OCI-LY1 (cell line): ENCODE measurements at regions not wholly inside any gene's neighbourhood (a gene's known extent, or its start where the extent isn't known, plus 50 kb on each side); places are given as distances from the start of the nearest gene placed in this dataset.

ENCODE experiments used
- H2AFZ ChIP-seq: fragments of 200-600 bp; sonication (generic), shearing (Covaris generic); 2 replicates; pipeline ENCODE4 v1.6.0; 2014; ENCODE audit warnings: antibody characterized with exemption, mild to moderate bottlenecking, low read length
- H3F3A ChIP-seq: fragments of 200-600 bp; sonication (generic), shearing (Covaris generic); 2 replicates; pipeline ENCODE4 v1.6.0; 2014; ENCODE audit warnings: mild to moderate bottlenecking, antibody characterized with exemption, low read length, moderate library complexity; ENCODE audit not compliant: insufficient read depth
- H3K27ac ChIP-seq: fragments of 200-600 bp; sonication (generic); 2 replicates; pipeline ENCODE4 v1.5.1; 2014; ENCODE audit warnings: low read length, mixed run types, mild to moderate bottlenecking, low read depth; ENCODE audit not compliant: poor library complexity, severe bottlenecking
- H3K27me3 ChIP-seq: fragments of 200-600 bp; sonication (generic); 2 replicates; pipeline ENCODE4 v1.6.0; 2014; ENCODE audit warnings: antibody characterized with exemption, mild to moderate bottlenecking, low read length, moderate library complexity; ENCODE audit not compliant: insufficient read depth
- H3K36me3 ChIP-seq: fragments of 200-600 bp; sonication (generic); 2 replicates; pipeline ENCODE4 v1.6.1; 2014; ENCODE audit warnings: mild to moderate bottlenecking, antibody characterized with exemption, low read length, moderate library complexity, mixed read lengths; ENCODE audit not compliant: insufficient read depth
- H3K4me1 ChIP-seq: fragments of 200-600 bp; sonication (generic); 2 replicates; pipeline ENCODE4 v1.5.1; 2014; ENCODE audit warnings: mild to moderate bottlenecking, low read length, moderate library complexity; ENCODE audit not compliant: insufficient read depth, severe bottlenecking
- H3K4me2 ChIP-seq: fragments of 200-600 bp; sonication (generic), shearing (Covaris generic); 2 replicates; pipeline ENCODE4 v1.6.1; 2014; ENCODE audit warnings: low read length
- H3K4me3 ChIP-seq: fragments of 200-600 bp; sonication (generic); 2 replicates; pipeline ENCODE4 v1.5.1; 2014; ENCODE audit warnings: low read length, low read depth, mild to moderate bottlenecking, mixed read lengths; ENCODE audit not compliant: poor library complexity, severe bottlenecking
- H3K79me2 ChIP-seq: fragments of 200-600 bp; shearing (Covaris generic); 2 replicates; pipeline ENCODE4 v1.6.1; 2016; ENCODE audit warnings: mixed run types, low read length, mixed read lengths; ENCODE audit not compliant: insufficient read depth
- H3K9ac ChIP-seq: fragments of 200-600 bp; sonication (generic), shearing (Covaris generic); 2 replicates; pipeline ENCODE4 v1.6.1; 2014; ENCODE audit warnings: mild to moderate bottlenecking, low read length, mixed read lengths
- H3K9me2 ChIP-seq: fragments of 200-600 bp; sonication (generic), shearing (Covaris generic); 2 replicates; pipeline ENCODE4 v1.6.1; 2014; ENCODE audit warnings: low read depth, mild to moderate bottlenecking, low read length, mixed read lengths
- H3K9me3 ChIP-seq: fragments of 200-600 bp; shearing (Covaris generic); 2 replicates; pipeline ENCODE4 v1.6.1; 2014; ENCODE audit warnings: low read length, mixed read lengths
- H4K20me1 ChIP-seq: fragments of 200-600 bp; sonication (generic), shearing (Covaris generic); 2 replicates; pipeline ENCODE4 v1.6.0; 2016; ENCODE audit warnings: mild to moderate bottlenecking, low read length; ENCODE audit not compliant: insufficient read depth
- EZH2 ChIP-seq: fragments of 200-600 bp; sonication (generic), shearing (Covaris generic); IDR thresholded peaks from 2 replicates; pipeline ENCODE4 v1.8.0; 2017; ENCODE audit warnings: borderline replicate concordance, mixed run types, mild to moderate bottlenecking, antibody characterized with exemption, low read length, moderate library complexity, mixed read lengths
- TF ChIP-seq, protein P1 (sequence below): fragments of 200-600 bp; sonication (generic), shearing (Covaris generic); IDR thresholded peaks from 2 replicates; pipeline ENCODE4 v1.5.1; 2017; ENCODE audit warnings: mild to moderate bottlenecking, antibody characterized with exemption, low read length, moderate library complexity, mixed read lengths

DNA sequence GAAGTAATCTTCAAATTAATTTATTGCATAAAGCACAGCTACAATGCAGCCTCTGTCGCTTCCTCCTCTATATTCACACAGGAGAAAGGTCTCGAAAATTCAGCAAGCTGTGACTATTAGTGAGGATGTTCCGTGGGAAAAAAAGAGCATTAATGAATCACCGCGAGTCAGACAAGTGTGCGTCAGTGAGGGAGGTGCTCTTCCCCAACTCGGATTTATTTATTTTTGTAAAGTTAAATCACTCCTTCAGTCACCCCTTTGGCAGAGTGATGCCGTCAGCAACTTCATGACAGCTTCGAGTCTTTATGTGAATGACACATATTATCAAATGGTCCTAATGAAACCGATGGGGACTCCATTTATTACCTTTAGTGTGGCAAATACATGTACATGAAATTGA lies 648.9 kb upstream of the SALL3 start:
- Histone ChIP-seq H3K9ac (no peak overlapping the region), H3K36me3 (no peaks in the 10 kb centered on the region), H3K27me3 (no peaks in the 10 kb centered on the region), H3K4me1 (no peaks in the 10 kb centered on the region), H4K20me1 (no peaks in the 10 kb centered on the region), H3K27ac (no peak overlapping the region), H3F3A (no peaks in the 10 kb centered on the region), H3K79me2 (no peaks in the 10 kb centered on the region), H2AFZ (no peak overlapping the region), H3K4me3 (no peak overlapping the region), H3K9me3 (no peaks in the 10 kb centered on the region), H3K4me2 (no peak overlapping the region), H3K9me2 (no peaks in the 10 kb centered on the region)
- no peak for TF ChIP-seq EZH2
- TF ChIP-seq, protein P1, sequence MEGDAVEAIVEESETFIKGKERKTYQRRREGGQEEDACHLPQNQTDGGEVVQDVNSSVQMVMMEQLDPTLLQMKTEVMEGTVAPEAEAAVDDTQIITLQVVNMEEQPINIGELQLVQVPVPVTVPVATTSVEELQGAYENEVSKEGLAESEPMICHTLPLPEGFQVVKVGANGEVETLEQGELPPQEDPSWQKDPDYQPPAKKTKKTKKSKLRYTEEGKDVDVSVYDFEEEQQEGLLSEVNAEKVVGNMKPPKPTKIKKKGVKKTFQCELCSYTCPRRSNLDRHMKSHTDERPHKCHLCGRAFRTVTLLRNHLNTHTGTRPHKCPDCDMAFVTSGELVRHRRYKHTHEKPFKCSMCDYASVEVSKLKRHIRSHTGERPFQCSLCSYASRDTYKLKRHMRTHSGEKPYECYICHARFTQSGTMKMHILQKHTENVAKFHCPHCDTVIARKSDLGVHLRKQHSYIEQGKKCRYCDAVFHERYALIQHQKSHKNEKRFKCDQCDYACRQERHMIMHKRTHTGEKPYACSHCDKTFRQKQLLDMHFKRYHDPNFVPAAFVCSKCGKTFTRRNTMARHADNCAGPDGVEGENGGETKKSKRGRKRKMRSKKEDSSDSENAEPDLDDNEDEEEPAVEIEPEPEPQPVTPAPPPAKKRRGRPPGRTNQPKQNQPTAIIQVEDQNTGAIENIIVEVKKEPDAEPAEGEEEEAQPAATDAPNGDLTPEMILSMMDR: no peak

DNA sequence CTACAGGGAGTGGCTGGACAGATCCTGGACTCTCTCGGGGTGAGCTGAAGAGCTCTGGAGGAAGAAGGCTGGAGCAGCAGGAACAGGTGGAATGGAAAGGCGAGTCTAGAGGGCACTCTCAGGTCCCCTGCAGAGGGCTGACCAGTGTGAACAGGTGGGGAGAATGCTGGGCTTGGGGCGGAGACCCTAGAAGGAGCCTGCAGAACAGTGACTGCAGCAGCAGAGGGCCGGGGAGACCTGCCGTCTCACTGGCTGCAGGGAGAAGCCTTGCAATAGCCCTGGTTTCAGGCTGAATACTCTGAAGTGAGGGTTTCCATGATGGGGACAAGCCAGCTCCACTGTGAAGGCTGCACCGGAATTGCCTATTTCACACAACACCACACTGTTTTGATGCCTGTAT lies 626.7 kb upstream of the SALL3 start:
- Histone ChIP-seq H3K79me2 (no peaks in the 10 kb centered on the region), H3K9me2 (no peaks in the 10 kb centered on the region), H3K27me3 (no peaks in the 10 kb centered on the region), H3F3A (no peaks in the 10 kb centered on the region), H2AFZ (no peak overlapping the region), H3K4me1 (no peaks in the 10 kb centered on the region), H3K4me3 (no peak overlapping the region), H4K20me1 (no peaks in the 10 kb centered on the region), H3K27ac (no peak overlapping the region), H3K9ac (no peak overlapping the region), H3K9me3 (no peaks in the 10 kb centered on the region), H3K4me2 (no peak overlapping the region), H3K36me3 (no peaks in the 10 kb centered on the region)
- TF ChIP-seq, protein P1: no peak
- TF ChIP-seq EZH2: no peak

DNA sequence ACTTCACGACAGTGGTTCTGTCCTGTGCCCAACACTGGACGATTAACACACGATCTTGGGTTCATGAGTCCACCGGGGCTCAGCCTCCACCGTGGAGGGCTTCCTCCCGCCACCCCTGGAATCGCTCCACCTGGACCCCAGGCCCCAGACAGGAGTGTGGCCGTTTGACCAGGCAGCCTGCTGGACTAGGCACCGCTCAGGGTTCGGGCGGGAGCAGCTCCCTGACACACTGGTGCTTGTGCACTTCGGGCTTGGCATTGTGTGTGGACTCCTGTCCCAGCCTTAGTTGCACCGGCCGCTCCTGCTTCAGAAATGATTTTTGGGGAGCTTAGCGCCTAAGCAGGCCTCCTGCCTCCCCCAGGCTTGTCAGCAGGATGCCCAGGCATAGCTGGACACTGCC lies 617.4 kb upstream of the SALL3 start:
- Histone ChIP-seq H2AFZ (no peak overlapping the region), H3K9me2 (no peaks in the 10 kb centered on the region), H3K9ac (no peak overlapping the region), H3K9me3 (no peaks in the 10 kb centered on the region), H3K79me2 (no peaks in the 10 kb centered on the region), H3K4me1 (no peaks in the 10 kb centered on the region), H3K27me3 (no peaks in the 10 kb centered on the region; the same call in 1 of the 2 replicates), H3K4me3 (no peak overlapping the region), H3K36me3 (no peaks in the 10 kb centered on the region), H4K20me1 (no peaks in the 10 kb centered on the region), H3F3A (no peaks in the 10 kb centered on the region), H3K27ac (no peak overlapping the region), H3K4me2 (no peak overlapping the region)
- TF ChIP-seq EZH2: no peak
- TF ChIP-seq, protein P1: no peak
